SK-N-SH (cell line): ENCODE measurements at regions not wholly inside any gene's neighbourhood (a gene's known extent, or its start where the extent isn't known, plus 50 kb on each side); places are given as distances from the start of the nearest gene placed in this dataset.

Source experiments
- CTCF ChIA-PET: fragments of 300-600, 350-600 bp; formaldehyde crosslinking; extraction: SDS; loops from one replicate; lab custom pipeline; 2021; lab: Yijun Ruan, JAX
- POLR2A ChIA-PET: fragments of 350-600 bp; sonication (Branson Sonifier 250); formaldehyde crosslinking; extraction: SDS; loops from one replicate; lab custom pipeline; 2020; ENCODE audit warnings: antibody characterized with exemption, inconsistent platforms; lab: Yijun Ruan, JAX
- DNase-seq: peaks from one replicate; pipeline ENCODE4 v3.0.0; 2012
- H2AFZ ChIP-seq: fragments of 200-600 bp; sonication (generic); 2 replicates; pipeline ENCODE4 v1.8.1; 2016; ENCODE audit warnings: antibody characterized with exemption, mild to moderate bottlenecking, low read depth
- H3F3A ChIP-seq: fragments of 200-600 bp; sonication (generic); replicated peaks from 2 replicates; pipeline ENCODE3; 2016; ENCODE audit warnings: antibody characterized with exemption, mild to moderate bottlenecking; ENCODE audit not compliant: insufficient read depth
- H3K27ac ChIP-seq, 2 experiments: fragments of 200-500 bp in 1 of 2; fragments of 200-600 bp in 1 of 2; sonication (Bioruptor generic) in 1 of 2; sonication (generic), shearing (Covaris generic) in 1 of 2; 2 replicates each; pipeline versions ENCODE4 v1.5.1 to v1.6.1; 2014 to 2016; ENCODE audit warnings: low read depth in 2 of 2, inconsistent platforms in 1 of 2, low read length in 1 of 2, mild to moderate bottlenecking in 1 of 2, mixed read lengths in 1 of 2
- H3K27me3 ChIP-seq: fragments of 200-600 bp; sonication (generic), shearing (Covaris generic); 2 replicates; pipeline ENCODE4 v1.6.1; 2016; ENCODE audit warnings: mixed run types; ENCODE audit not compliant: insufficient read depth
- H3K36me3 ChIP-seq, 2 experiments: fragments of 200-500 bp in 1 of 2; fragments of 200-600 bp in 1 of 2; sonication (Bioruptor generic) in 1 of 2; sonication (generic) in 1 of 2; replicated peaks in 1 of 2; 2 replicates each; pipeline versions ENCODE3 to v1.5.1; 2014 to 2016; ENCODE audit warnings: low read length in 1 of 2, mild to moderate bottlenecking in 1 of 2; ENCODE audit not compliant: insufficient read depth in 2 of 2, control insufficient read depth in 1 of 2
- H3K4me1 ChIP-seq, 2 experiments: fragments of 200-500 bp in 1 of 2; fragments of 200-600 bp in 1 of 2; sonication (Bioruptor generic) in 1 of 2; sonication (generic), shearing (Covaris generic) in 1 of 2; 2 replicates each; pipeline versions ENCODE4 v1.5.1 to v1.6.1; 2014 to 2016; ENCODE audit warnings: low read depth in 1 of 2, low read length in 1 of 2, mixed run types in 1 of 2; ENCODE audit not compliant: insufficient read depth in 2 of 2, control insufficient read depth in 1 of 2
- H3K4me2 ChIP-seq: fragments of 200-600 bp; sonication (generic), shearing (Covaris generic); 2 replicates; pipeline ENCODE4 v1.6.1; 2017; ENCODE audit warnings: mixed run types
- H3K4me3 ChIP-seq, 2 experiments: fragments of 200-500 bp in 1 of 2; fragments of 200-600 bp in 1 of 2; sonication (Bioruptor generic) in 1 of 2; sonication (generic), shearing (Covaris generic) in 1 of 2; 2 replicates each; pipeline versions ENCODE4 v1.5.1 to v1.8.1; 2014 to 2016; ENCODE audit warnings: low read depth in 2 of 2, inconsistent platforms in 1 of 2, low read length in 1 of 2, mild to moderate bottlenecking in 1 of 2, mixed read lengths in 1 of 2, moderate library complexity in 1 of 2
- H3K79me2 ChIP-seq: fragments of 200-600 bp; sonication (generic); 2 replicates; pipeline ENCODE4 v1.8.1; 2017; ENCODE audit warnings: mild to moderate bottlenecking; ENCODE audit not compliant: insufficient read depth
- H3K9ac ChIP-seq: fragments of 200-600 bp; sonication (generic); 2 replicates; pipeline ENCODE4 v1.6.1; 2017; ENCODE audit warnings: mixed run types
- H3K9me2 ChIP-seq: fragments of 200-600 bp; sonication (generic); 2 replicates; pipeline ENCODE4 v1.6.1; 2017; ENCODE audit warnings: mixed run types
- H3K9me3 ChIP-seq: fragments of 200-600 bp; sonication (generic); 2 replicates; pipeline ENCODE4 v1.6.1; 2017; ENCODE audit warnings: mixed run types, mild to moderate bottlenecking, moderate library complexity
- H4K20me1 ChIP-seq: fragments of 200-600 bp; sonication (generic); 2 replicates; pipeline ENCODE4 v1.6.1; 2017; ENCODE audit warnings: mild to moderate bottlenecking, mixed run types; ENCODE audit not compliant: insufficient read depth
- ELF1 ChIP-seq: IDR thresholded peaks from 2 replicates; pipeline ENCODE4 v1.4.0; 2012
- EP300 ChIP-seq, 2 experiments: IDR thresholded peaks; 2 replicates each; pipeline versions ENCODE4 v1.4.0 to v1.6.1; 2012; ENCODE audit warnings: borderline replicate concordance in 1 of 2, low read depth in 1 of 2, low read length in 1 of 2
- FOSL2 ChIP-seq: IDR thresholded peaks from 2 replicates; pipeline ENCODE4 v1.4.0; 2012; ENCODE audit warnings: low read depth, mild to moderate bottlenecking, moderate library complexity, borderline replicate concordance
- FOXJ3 ChIP-seq: sonication (generic); formaldehyde crosslinking; IDR thresholded peaks from 2 replicates; pipeline ENCODE4 v1.5.1; 2020; ENCODE audit warnings: mild to moderate bottlenecking, missing genetic modification reagents
- FOXM1 ChIP-seq: IDR thresholded peaks from 2 replicates; pipeline ENCODE4 v1.4.0; 2012; ENCODE audit warnings: low read depth, mild to moderate bottlenecking
- GATA2 ChIP-seq: sonication (generic); formaldehyde crosslinking; IDR thresholded peaks from 2 replicates; pipeline ENCODE4 v1.5.0; 2020; ENCODE audit warnings: mild to moderate bottlenecking, missing genetic modification reagents
- JUND ChIP-seq: IDR thresholded peaks from 2 replicates; pipeline ENCODE4 v1.4.0; 2012
- NFIC ChIP-seq: IDR thresholded peaks from 2 replicates; pipeline ENCODE4 v1.4.0; 2012; ENCODE audit warnings: borderline replicate concordance
- RFX5 ChIP-seq: IDR thresholded peaks from 2 replicates; pipeline ENCODE4 v1.6.1; 2012; ENCODE audit warnings: mild to moderate bottlenecking, improper control_type of control experiment, low read length
- RXRA ChIP-seq: IDR thresholded peaks from 2 replicates; pipeline ENCODE4 v1.4.0; 2012; ENCODE audit warnings: low read depth, mild to moderate bottlenecking, borderline replicate concordance
- SMC3 ChIP-seq: IDR thresholded peaks from 2 replicates; pipeline ENCODE4 v1.6.1; 2012; ENCODE audit warnings: low read depth, low read length, improper control_type of control experiment
- TAF1 ChIP-seq: IDR thresholded peaks from 2 replicates; pipeline ENCODE4 v1.6.1; 2012; ENCODE audit warnings: low read depth, mild to moderate bottlenecking, low read length, moderate library complexity, borderline replicate concordance
- WGBS: methylation state at CpG from one replicate; pipeline ENCODE4 v1.1.6; 2017; ENCODE audit warnings: low lambda C conversion rate; 5-methylcytosine and 5-hydroxymethylcytosine counted together
- TF ChIP-seq, protein P1 (sequence below): IDR thresholded peaks from 2 replicates; pipeline ENCODE4; 2012
- TF ChIP-seq, protein P2 (sequence below): IDR thresholded peaks from 2 replicates; pipeline ENCODE4 v1.4.0; 2012; ENCODE audit warnings: low read depth, borderline replicate concordance
- TF ChIP-seq, protein P3 (sequence below): fragments of 150-350 bp; IDR thresholded peaks from 2 replicates; pipeline ENCODE4 v1.6.1; 2017; ENCODE audit warnings: antibody characterized with exemption, low read length, low read depth, borderline replicate concordance
- TF ChIP-seq, protein P4 (sequence below): fragments of 200-600 bp; sonication (generic); IDR thresholded peaks from 2 replicates; pipeline ENCODE4 v1.6.1; 2017; ENCODE audit warnings: antibody characterized with exemption, mild to moderate bottlenecking, moderate library complexity
- TF ChIP-seq, protein P5 (sequence below): fragments of 150-350 bp; IDR thresholded peaks from 2 replicates; pipeline ENCODE4 v1.6.1; 2016; ENCODE audit warnings: mild to moderate bottlenecking, low read depth, low read length

DNA sequence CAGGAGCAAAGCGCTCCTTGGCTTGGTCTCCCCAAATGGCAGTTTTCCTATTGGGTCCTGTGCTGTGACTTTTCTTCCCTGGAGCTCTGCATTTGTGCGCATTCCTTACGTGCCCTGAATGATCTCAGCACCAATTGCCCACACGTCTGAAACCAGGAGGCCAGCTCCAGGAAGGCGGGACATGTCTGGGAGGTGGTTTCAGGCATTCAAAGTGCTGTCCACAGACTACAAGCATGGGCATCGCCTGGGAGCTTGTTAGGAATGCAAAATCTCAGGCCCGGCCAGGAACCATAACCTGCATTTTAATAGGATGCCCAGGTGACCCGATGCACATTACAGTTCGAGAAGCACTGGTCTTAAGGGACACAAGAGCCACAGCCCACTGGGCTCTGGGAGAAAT, 239.6 kb downstream of the ANKRD60 start:
- Histone ChIP-seq H3K27ac (no peak overlapping the region), H3K9me2 (no peaks in the 10 kb centered on the region), H3K9ac (no peak overlapping the region), H2AFZ (no peak overlapping the region), H3K4me2 (no peak overlapping the region), H3K36me3 (no peaks in the 10 kb centered on the region), H3K27me3 (no peaks in the 10 kb centered on the region), H3K9me3 (no peaks in the 10 kb centered on the region), H4K20me1 (no peaks in the 10 kb centered on the region), H3F3A (peaks cover 9% of the 10 kb centered on the region), H3K4me1 (peaks cover 4 to 49% of the 10 kb centered on the region in 2 experiments; a peak in 3 of 4 replicates), H3K79me2 (no peaks in the 10 kb centered on the region), H3K4me3 (no peak overlapping the region)
- DNase-seq = no peak
- POLR2A ChIA-PET = no interaction called here
- CTCF ChIA-PET = no interaction called here
- TF ChIP-seq RXRA (no peak), FOSL2 (no peak), FOXJ3 (CRISPR knock-in tag) (no peak), EP300 (IDR thresholded peaks at IDR 0.05; ENCODE audit: borderline replicate concordance in 1 of 2, low read depth in 1 of 2, low read length in 1 of 2) (no peak), JUND (no peak), NFIC (no peak), TAF1 (no peak)
- TF ChIP-seq, protein P1, sequence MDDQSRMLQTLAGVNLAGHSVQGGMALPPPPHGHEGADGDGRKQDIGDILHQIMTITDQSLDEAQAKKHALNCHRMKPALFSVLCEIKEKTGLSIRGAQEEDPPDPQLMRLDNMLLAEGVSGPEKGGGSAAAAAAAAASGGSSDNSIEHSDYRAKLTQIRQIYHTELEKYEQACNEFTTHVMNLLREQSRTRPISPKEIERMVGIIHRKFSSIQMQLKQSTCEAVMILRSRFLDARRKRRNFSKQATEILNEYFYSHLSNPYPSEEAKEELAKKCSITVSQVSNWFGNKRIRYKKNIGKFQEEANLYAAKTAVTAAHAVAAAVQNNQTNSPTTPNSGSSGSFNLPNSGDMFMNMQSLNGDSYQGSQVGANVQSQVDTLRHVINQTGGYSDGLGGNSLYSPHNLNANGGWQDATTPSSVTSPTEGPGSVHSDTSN = no peak
- TF ChIP-seq, protein P2, sequence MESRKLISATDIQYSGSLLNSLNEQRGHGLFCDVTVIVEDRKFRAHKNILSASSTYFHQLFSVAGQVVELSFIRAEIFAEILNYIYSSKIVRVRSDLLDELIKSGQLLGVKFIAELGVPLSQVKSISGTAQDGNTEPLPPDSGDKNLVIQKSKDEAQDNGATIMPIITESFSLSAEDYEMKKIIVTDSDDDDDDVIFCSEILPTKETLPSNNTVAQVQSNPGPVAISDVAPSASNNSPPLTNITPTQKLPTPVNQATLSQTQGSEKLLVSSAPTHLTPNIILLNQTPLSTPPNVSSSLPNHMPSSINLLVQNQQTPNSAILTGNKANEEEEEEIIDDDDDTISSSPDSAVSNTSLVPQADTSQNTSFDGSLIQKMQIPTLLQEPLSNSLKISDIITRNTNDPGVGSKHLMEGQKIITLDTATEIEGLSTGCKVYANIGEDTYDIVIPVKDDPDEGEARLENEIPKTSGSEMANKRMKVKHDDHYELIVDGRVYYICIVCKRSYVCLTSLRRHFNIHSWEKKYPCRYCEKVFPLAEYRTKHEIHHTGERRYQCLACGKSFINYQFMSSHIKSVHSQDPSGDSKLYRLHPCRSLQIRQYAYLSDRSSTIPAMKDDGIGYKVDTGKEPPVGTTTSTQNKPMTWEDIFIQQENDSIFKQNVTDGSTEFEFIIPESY = no peak
- TF ChIP-seq, protein P3, sequence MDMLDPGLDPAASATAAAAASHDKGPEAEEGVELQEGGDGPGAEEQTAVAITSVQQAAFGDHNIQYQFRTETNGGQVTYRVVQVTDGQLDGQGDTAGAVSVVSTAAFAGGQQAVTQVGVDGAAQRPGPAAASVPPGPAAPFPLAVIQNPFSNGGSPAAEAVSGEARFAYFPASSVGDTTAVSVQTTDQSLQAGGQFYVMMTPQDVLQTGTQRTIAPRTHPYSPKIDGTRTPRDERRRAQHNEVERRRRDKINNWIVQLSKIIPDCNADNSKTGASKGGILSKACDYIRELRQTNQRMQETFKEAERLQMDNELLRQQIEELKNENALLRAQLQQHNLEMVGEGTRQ = no peak
- TF ChIP-seq, protein P4, sequence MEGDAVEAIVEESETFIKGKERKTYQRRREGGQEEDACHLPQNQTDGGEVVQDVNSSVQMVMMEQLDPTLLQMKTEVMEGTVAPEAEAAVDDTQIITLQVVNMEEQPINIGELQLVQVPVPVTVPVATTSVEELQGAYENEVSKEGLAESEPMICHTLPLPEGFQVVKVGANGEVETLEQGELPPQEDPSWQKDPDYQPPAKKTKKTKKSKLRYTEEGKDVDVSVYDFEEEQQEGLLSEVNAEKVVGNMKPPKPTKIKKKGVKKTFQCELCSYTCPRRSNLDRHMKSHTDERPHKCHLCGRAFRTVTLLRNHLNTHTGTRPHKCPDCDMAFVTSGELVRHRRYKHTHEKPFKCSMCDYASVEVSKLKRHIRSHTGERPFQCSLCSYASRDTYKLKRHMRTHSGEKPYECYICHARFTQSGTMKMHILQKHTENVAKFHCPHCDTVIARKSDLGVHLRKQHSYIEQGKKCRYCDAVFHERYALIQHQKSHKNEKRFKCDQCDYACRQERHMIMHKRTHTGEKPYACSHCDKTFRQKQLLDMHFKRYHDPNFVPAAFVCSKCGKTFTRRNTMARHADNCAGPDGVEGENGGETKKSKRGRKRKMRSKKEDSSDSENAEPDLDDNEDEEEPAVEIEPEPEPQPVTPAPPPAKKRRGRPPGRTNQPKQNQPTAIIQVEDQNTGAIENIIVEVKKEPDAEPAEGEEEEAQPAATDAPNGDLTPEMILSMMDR = no peak
- 87% methylated on average over 9 of the region's 9 CpGs for WGBS

DNA sequence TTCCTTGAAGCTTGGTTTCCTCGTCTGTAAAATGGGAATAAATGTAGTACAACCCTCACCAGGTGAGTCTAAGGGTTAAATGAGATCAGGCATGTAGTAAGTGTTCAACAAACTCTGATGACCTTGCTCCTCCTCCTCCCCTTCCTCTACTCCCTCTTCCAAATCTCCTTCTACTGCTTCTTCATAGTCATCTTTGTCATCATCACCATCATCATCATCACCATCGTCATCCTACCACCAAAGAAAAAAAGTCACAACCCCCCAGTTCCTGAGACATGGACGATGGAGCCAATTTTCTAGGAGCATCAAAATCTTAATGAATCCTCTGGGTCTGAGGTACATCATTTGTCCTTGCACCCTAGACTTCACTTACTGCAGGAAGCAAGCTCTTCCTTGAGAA, 240.0 kb downstream of the ANKRD60 start:
- H3K27me3 ChIP-seq = no peaks in the 10 kb centered on the region
- no peak for TF ChIP-seq EP300 (IDR thresholded peaks at IDR 0.05; ENCODE audit: borderline replicate concordance in 1 of 2, low read depth in 1 of 2, low read length in 1 of 2)
- no peak for TF ChIP-seq FOXM1
- no peak for TF ChIP-seq GATA2 (CRISPR knock-in tag)
- no peak for TF ChIP-seq NFIC
- TF ChIP-seq ELF1 = no peak
- no peak for TF ChIP-seq SMC3
- no peak for TF ChIP-seq FOXJ3 (CRISPR knock-in tag)
- TF ChIP-seq RFX5 = no peak
- TF ChIP-seq, protein P5, sequence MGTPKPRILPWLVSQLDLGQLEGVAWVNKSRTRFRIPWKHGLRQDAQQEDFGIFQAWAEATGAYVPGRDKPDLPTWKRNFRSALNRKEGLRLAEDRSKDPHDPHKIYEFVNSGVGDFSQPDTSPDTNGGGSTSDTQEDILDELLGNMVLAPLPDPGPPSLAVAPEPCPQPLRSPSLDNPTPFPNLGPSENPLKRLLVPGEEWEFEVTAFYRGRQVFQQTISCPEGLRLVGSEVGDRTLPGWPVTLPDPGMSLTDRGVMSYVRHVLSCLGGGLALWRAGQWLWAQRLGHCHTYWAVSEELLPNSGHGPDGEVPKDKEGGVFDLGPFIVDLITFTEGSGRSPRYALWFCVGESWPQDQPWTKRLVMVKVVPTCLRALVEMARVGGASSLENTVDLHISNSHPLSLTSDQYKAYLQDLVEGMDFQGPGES = no peak
- peaks cover 9% of the 10 kb centered on the region for H3F3A ChIP-seq
- no peaks in the 10 kb centered on the region for H3K79me2 ChIP-seq
- H3K4me2 ChIP-seq = no peak overlapping the region
- H3K36me3 ChIP-seq = no peaks in the 10 kb centered on the region
- H3K9me2 ChIP-seq = no peaks in the 10 kb centered on the region
- no peaks in the 10 kb centered on the region for H3K9me3 ChIP-seq
- H2AFZ ChIP-seq = no peak overlapping the region
- DNase-seq = no peak
- H4K20me1 ChIP-seq = no peaks in the 10 kb centered on the region
- 86% methylated on average over 3 of the region's 3 CpGs for WGBS
- no peak overlapping the region for H3K27ac ChIP-seq
- H3K4me3 ChIP-seq = no peak overlapping the region
- CTCF ChIA-PET = no interaction called here
- H3K9ac ChIP-seq = no peak overlapping the region
- POLR2A ChIA-PET = no interaction called here
- peaks cover 4 to 45% of the 10 kb centered on the region in 2 experiments; a peak in 3 of 4 replicates for H3K4me1 ChIP-seq
